Gastroesophageal sphincter (tissue), 4 donors: ENCODE measurements at regions not wholly inside any gene's neighbourhood (a gene's known extent, or its start where the extent isn't known, plus 50 kb on each side); places are given as distances from the start of the nearest gene placed in this dataset.

Experiments used
- ATAC-seq: fragments of 150-250 bp; one replicate; pipeline ENCODE4 v1.9.1; 2016; ENCODE audit warnings: mild to moderate bottlenecking, moderate library complexity
- H3K27ac ChIP-seq, 4 donors: fragments of 200-600 bp; sonication (generic) in 3 of 4; 1 replicate in 3 of 4; 2 replicates in 1 of 4; pipeline ENCODE4 v1.5.1; 2016 to 2019
- H3K27me3 ChIP-seq: fragments of 200-600 bp; sonication (generic); one replicate; pipeline ENCODE4 v1.5.1; 2019
- H3K36me3 ChIP-seq, 2 donors: fragments of 200-600 bp; sonication (generic); one replicate each; pipeline ENCODE4 v1.5.1; 2019; ENCODE audit warnings: control low read depth in 1 of 2
- H3K4me1 ChIP-seq, 3 donors: fragments of 200-600 bp; sonication (generic); 1 replicate in 2 of 3; 2 replicates in 1 of 3; pipeline ENCODE4 v1.5.1; 2016 to 2019; ENCODE audit warnings: control low read depth in 2 of 3
- H3K4me3 ChIP-seq, 2 donors: fragments of 200-600 bp; sonication (generic); one replicate each; pipeline ENCODE4 v1.5.1; 2019; ENCODE audit warnings: mild to moderate bottlenecking in 1 of 2, moderate library complexity in 1 of 2
- H3K9me3 ChIP-seq, 3 donors: fragments of 200-600 bp; sonication (generic); one replicate each; pipeline ENCODE4 v1.5.1; 2017 to 2019; ENCODE audit warnings: control low read depth in 2 of 3
- EP300 ChIP-seq: sonication (generic); formaldehyde crosslinking; IDR thresholded peaks from one replicate; pipeline ENCODE4 v1.6.1; 2017; ENCODE audit warnings: antibody characterized with exemption, mild to moderate bottlenecking
- POLR2A ChIP-seq, 2 donors: fragments of 450-650 bp; IDR thresholded peaks; one replicate each; pipeline ENCODE4 v1.6.1; 2017; ENCODE audit warnings: antibody characterized with exemption in 2 of 2, mild to moderate bottlenecking in 2 of 2, moderate library complexity in 1 of 2
- POLR2AphosphoS5 ChIP-seq: sonication (generic); formaldehyde crosslinking; IDR thresholded peaks from one replicate; pipeline ENCODE4 v1.6.1; 2017; ENCODE audit warnings: antibody characterized with exemption
- WGBS, 2 donors: methylation state at CpG; one replicate each; pipeline ENCODE4 v1.1.5; 2018; ENCODE audit warnings: low coverage in 1 of 2; 5-methylcytosine and 5-hydroxymethylcytosine counted together
- TF ChIP-seq, protein P1 (sequence below), 4 experiments: fragments of 200-600 bp in 2 of 4; fragments of 450-650 bp in 2 of 4; sonication (generic) in 1 of 4; IDR thresholded peaks; one replicate each; pipeline ENCODE4 v1.5.1; 2017 to 2019; ENCODE audit warnings: antibody characterized with exemption in 4 of 4, mild to moderate bottlenecking in 2 of 4, moderate library complexity in 2 of 4

- no peaks in the 10 kb centered on the region for H3K4me1 ChIP-seq
- 76 to 80% methylated on average over 2 to 13 of the region's 13 CpGs for WGBS, 2 donors
- ATAC-seq: no peak
- no peak overlapping the region for H3K27ac ChIP-seq
- no peaks in the 10 kb centered on the region for H3K27me3 ChIP-seq
- H3K4me3 ChIP-seq: no peak overlapping the region
- no peaks in the 10 kb centered on the region for H3K36me3 ChIP-seq
- H3K9me3 ChIP-seq: no peaks in the 10 kb centered on the region
- TF ChIP-seq EP300 (no peak), POLR2AphosphoS5 (no peak), POLR2A (IDR thresholded peaks at IDR 0.05) (no peak)
- TF ChIP-seq, protein P1, sequence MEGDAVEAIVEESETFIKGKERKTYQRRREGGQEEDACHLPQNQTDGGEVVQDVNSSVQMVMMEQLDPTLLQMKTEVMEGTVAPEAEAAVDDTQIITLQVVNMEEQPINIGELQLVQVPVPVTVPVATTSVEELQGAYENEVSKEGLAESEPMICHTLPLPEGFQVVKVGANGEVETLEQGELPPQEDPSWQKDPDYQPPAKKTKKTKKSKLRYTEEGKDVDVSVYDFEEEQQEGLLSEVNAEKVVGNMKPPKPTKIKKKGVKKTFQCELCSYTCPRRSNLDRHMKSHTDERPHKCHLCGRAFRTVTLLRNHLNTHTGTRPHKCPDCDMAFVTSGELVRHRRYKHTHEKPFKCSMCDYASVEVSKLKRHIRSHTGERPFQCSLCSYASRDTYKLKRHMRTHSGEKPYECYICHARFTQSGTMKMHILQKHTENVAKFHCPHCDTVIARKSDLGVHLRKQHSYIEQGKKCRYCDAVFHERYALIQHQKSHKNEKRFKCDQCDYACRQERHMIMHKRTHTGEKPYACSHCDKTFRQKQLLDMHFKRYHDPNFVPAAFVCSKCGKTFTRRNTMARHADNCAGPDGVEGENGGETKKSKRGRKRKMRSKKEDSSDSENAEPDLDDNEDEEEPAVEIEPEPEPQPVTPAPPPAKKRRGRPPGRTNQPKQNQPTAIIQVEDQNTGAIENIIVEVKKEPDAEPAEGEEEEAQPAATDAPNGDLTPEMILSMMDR (IDR thresholded peaks at IDR 0.05): no peak
These were observed 181.3 kb downstream of the IRF8 start for GRCh38 chr16:86080131-86080875.

DNA sequence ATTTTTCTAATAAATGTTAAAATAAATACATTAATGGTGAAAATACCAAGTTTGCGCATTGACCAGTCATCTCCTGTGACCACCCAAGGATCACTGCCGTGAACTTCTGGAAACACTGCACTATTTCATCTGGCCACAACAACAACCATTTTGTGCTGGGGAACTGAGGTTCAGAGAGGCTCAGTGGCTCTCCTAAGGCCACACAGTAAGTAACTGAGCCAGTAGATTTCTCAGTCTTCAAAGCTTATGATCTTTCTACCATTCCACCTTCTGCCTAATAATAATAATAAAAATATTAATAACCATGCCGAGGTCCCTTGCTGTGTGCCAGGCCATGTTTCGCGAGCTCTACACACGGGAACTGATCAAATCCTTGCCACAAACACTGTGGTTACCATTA lies 182.0 kb downstream of the IRF8 start:
- 87 to 90% methylated on average over 4 to 5 of the region's 6 CpGs for WGBS, 2 donors
- H3K4me1 ChIP-seq: no peaks in the 10 kb centered on the region
- no peak for TF ChIP-seq EP300
- TF ChIP-seq POLR2AphosphoS5: no peak
- TF ChIP-seq, protein P1 (IDR thresholded peaks at IDR 0.05): no peak
- TF ChIP-seq POLR2A (IDR thresholded peaks at IDR 0.05): no peak
- no peaks in the 10 kb centered on the region for H3K27me3 ChIP-seq
- no peaks in the 10 kb centered on the region for H3K36me3 ChIP-seq
- H3K9me3 ChIP-seq: no peaks in the 10 kb centered on the region
- H3K4me3 ChIP-seq: no peak overlapping the region
- H3K27ac ChIP-seq: no peak overlapping the region
- ATAC-seq: no peak

DNA sequence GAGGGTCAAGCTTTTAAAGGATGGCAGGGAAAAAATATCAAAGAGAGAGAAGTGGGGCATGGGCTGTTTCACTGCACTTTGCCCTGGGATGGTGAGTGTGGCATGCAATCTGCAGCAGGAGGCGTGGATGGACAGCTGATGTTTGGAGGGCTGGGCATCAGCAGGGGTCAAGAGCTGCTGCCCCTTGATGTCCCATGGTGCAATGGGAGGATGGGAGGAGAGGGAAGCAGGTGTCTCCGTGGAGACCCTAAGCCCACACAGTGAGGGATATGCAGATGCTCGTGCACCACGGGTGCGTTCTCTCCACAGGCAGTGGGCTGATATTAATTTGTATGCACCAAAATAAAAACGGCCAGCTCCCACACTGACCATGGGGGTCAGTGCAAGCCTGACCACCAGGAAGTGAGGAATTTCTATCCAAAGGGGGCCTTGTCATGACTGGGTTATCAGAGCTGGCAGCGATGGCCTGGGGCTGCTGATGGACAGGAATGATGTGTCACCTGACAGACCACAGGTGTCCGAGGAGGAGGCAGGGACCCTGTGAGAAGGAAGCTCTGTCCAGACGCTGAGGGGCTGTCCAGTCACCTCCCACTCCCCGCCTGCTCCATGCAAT lies 183.6 kb downstream of the IRF8 start:
- TF ChIP-seq, protein P1 (IDR thresholded peaks at IDR 0.05): no peak
- no peak for TF ChIP-seq EP300
- TF ChIP-seq POLR2A (IDR thresholded peaks at IDR 0.05): no peak
- no peak for TF ChIP-seq POLR2AphosphoS5
- WGBS, 2 donors: 55 to 74% methylated on average over 4 to 6 of the region's 10 CpGs
- H3K4me1 ChIP-seq: no peaks in the 10 kb centered on the region
- no peaks in the 10 kb centered on the region for H3K36me3 ChIP-seq
- no peak for ATAC-seq
- no peak overlapping the region for H3K27ac ChIP-seq
- H3K4me3 ChIP-seq: no peak overlapping the region
- no peaks in the 10 kb centered on the region for H3K9me3 ChIP-seq
- H3K27me3 ChIP-seq: no peaks in the 10 kb centered on the region

DNA sequence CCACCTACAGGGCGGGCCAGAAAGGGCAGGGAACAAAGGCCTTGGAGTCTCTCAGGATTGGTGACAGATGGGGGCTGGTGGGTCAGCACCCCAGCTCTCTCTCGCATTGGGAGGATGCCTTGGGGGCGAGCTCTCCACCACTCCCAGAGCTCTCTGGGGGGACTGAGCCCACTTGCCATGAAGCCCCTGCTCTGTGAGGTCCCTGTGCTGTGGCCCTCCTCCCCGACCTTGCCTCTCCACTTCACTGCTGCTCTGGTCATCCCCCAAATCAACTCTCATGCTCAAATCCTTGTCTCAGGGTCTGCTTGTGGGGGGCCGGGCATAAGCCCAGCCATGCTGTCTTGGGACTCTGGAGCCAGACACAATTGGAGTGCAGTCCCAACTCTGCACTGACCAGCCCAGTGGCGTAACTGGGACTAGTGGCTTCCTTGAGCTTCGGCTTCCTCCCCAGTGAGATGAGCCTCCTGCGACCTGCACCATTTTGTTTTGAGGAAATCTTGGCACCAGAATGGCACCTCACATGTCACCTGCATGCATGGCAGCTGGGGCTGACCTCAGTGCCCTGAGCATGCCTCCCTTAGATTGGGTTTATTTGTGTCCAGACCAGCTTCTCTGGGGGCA lies 184.5 kb downstream of the IRF8 start:
- Histone ChIP-seq H3K9me3 (no peaks in the 10 kb centered on the region), H3K27me3 (no peaks in the 10 kb centered on the region), H3K4me3 (no peak overlapping the region), H3K27ac (no peak overlapping the region), H3K36me3 (no peaks in the 10 kb centered on the region), H3K4me1 (no peaks in the 10 kb centered on the region)
- TF ChIP-seq POLR2A (IDR thresholded peaks at IDR 0.05) (no peak), POLR2AphosphoS5 (no peak), EP300 (no peak)
- TF ChIP-seq, protein P1 (IDR thresholded peaks at IDR 0.05): no peak
- WGBS, 2 donors: 100% methylated on average over 1 of the region's 8 CpGs; no CpG with 5 or more reads in 1 of the 2 donors
- ATAC-seq: no peak
